ENCODE measurements at regions not wholly inside any gene's neighbourhood (a gene's known extent, or its start where the extent isn't known, plus 50 kb on each side); places are given as distances from the start of the nearest gene placed in this dataset.

DNA sequence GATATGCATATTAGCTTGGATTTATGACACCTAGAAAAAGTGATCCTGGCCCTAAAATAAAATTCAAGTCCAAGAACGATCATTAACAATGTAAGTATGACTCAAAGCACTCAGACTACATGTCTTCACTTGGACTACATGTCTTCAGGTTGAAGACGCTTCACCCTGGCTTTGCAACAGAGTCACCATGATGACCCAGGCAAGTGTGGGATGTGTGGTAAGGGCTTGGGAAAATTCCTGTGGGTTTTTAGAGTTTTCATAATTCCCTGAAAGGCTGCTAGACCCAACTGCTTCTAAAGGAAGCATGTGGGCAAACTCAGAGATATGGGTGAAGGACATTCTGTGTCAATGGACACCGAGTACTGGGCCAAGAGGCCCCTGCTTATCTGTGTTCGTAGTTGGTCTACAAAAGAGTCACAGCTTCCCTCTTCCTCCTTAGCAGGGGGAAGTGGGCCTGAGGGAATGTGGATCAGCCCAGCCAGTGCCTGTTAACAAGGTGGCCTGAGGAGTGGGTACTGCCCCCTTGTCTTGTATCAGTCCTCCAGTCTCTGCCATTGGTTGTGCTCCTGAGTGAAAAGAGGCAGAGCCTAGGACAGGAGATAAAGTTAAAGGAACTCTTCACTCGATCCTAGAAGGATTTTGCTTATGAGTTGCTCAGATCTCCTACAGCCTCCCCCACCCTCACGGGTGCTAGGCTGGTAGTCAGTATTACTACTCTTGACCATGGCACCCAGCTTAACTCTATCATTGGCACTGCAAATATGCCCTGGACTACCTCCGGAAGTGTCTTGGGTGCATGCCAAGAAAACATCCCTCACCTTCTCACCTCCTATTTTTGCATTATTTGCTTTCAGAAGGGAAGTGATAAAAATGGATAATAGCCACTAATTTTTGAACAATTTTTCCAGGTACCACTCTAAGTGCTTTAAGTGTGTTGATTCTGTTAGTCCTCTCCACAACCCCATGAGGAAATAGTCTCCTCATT, 406.3 kb downstream of the COG6 start:
- TF ChIP-seq, protein P1, sequence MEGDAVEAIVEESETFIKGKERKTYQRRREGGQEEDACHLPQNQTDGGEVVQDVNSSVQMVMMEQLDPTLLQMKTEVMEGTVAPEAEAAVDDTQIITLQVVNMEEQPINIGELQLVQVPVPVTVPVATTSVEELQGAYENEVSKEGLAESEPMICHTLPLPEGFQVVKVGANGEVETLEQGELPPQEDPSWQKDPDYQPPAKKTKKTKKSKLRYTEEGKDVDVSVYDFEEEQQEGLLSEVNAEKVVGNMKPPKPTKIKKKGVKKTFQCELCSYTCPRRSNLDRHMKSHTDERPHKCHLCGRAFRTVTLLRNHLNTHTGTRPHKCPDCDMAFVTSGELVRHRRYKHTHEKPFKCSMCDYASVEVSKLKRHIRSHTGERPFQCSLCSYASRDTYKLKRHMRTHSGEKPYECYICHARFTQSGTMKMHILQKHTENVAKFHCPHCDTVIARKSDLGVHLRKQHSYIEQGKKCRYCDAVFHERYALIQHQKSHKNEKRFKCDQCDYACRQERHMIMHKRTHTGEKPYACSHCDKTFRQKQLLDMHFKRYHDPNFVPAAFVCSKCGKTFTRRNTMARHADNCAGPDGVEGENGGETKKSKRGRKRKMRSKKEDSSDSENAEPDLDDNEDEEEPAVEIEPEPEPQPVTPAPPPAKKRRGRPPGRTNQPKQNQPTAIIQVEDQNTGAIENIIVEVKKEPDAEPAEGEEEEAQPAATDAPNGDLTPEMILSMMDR (IDR thresholded peaks at IDR 0.05; ENCODE audit: unreplicated experiment): no peak
- Mint-ChIP-seq H3K4me1 (ENCODE audit: low read depth) (peaks cover 23% of the 10 kb centered on the region), H3K36me3 (ENCODE audit: insufficient read depth) (no peaks in the 10 kb centered on the region), H3K9me3 (ENCODE audit: low read depth) (no peaks in the 10 kb centered on the region), H3K27ac (no peak overlapping the region), H3K4me3 (ENCODE audit: low read depth) (no peak overlapping the region), H3K27me3 (peaks cover 19% of the 10 kb centered on the region)
- DNase-seq (ENCODE audit: low spot score, unreplicated experiment): no peak

DNA sequence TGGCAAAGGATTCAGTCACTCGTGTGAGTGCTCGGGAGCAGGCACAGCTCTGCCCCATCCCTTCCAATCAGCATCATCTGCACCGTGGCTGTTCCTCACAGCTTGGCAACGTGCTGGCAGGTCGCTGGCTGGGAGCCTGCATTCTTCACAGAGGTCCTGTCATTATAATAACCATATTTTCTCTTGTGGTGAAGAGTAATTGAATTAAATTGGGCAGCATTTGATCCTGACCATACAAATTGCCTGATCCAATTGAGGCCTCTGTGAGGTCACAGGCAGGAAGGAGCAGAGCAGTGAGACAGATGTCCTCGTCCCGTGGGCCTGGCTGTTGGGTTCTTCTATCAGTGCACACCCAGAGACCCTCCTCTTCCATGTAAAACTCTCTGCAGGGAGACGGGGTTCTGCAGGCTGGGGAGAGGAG, 407.8 kb downstream of the COG6 start:
- Mint-ChIP-seq H3K9me3 (ENCODE audit: low read depth) (no peaks in the 10 kb centered on the region), H3K36me3 (ENCODE audit: insufficient read depth) (no peaks in the 10 kb centered on the region), H3K27me3 (peaks cover 21% of the 10 kb centered on the region), H3K4me1 (ENCODE audit: low read depth) (peaks cover 24% of the 10 kb centered on the region), H3K27ac (peak overlapping the region; percentile 22), H3K4me3 (ENCODE audit: low read depth) (peak overlapping the region; percentile 7)
- TF ChIP-seq, protein P1 (IDR thresholded peaks at IDR 0.05; ENCODE audit: unreplicated experiment): no peak
- DNase-seq (ENCODE audit: low spot score, unreplicated experiment): no peak

DNA sequence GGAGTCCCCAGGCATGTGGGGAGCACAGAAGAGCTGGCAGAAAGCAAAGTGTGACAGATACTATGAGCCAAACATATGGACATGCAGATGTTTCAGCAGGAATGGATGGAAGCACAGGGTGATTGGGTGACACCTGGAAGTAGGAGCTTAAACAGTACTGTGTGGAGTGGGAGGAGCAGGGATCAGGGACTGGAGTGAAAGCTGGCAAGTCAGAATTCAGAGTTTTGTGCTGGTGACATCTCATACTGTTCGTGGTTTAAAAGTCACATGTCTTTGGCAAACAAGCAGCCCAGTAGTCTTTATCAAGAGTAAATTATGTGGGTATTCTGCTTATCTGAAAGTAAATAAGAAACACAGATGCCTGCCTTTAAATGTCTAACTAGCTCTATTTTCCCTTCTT, 408.2 kb downstream of the COG6 start:
- peaks cover 21% of the 10 kb centered on the region for H3K27me3 Mint-ChIP-seq

GRCh38 chr13:40064154-40065097, 409.0 kb downstream of the COG6 start:
- Mint-ChIP-seq H3K9me3 (ENCODE audit: low read depth) (no peaks in the 10 kb centered on the region), H3K27ac (no peak overlapping the region), H3K4me1 (ENCODE audit: low read depth) (peaks cover 26% of the 10 kb centered on the region), H3K4me3 (ENCODE audit: low read depth) (no peak overlapping the region), H3K36me3 (ENCODE audit: insufficient read depth) (no peaks in the 10 kb centered on the region), H3K27me3 (peaks cover 21% of the 10 kb centered on the region)
- DNase-seq (ENCODE audit: low spot score, unreplicated experiment): no peak
- TF ChIP-seq, protein P1 (IDR thresholded peaks at IDR 0.05; ENCODE audit: unreplicated experiment): no peak

More for the DNA sequence above, 408.2 kb downstream of the COG6 start:
- H3K36me3 Mint-ChIP-seq (ENCODE audit: insufficient read depth): no peaks in the 10 kb centered on the region
- peak overlapping the region; percentile 22 for H3K27ac Mint-ChIP-seq
- H3K4me3 Mint-ChIP-seq (ENCODE audit: low read depth): peak overlapping the region; percentile 7
- no peaks in the 10 kb centered on the region for H3K9me3 Mint-ChIP-seq (ENCODE audit: low read depth)
- no peak for DNase-seq (ENCODE audit: low spot score, unreplicated experiment)
- H3K4me1 Mint-ChIP-seq (ENCODE audit: low read depth): peaks cover 24% of the 10 kb centered on the region
- TF ChIP-seq, protein P1 (IDR thresholded peaks at IDR 0.05; ENCODE audit: unreplicated experiment): no peak
